ENCODE measurements at regions not wholly inside any gene's neighbourhood (a gene's known extent, or its start where the extent isn't known, plus 50 kb on each side); places are given as distances from the start of the nearest gene placed in this dataset.

GRCh38 chr13:38618336-38618735 is 68.5 kb upstream of the FREM2 start:
- no peak for DNase-seq

- no peak for DNase-seq
These were observed 68.0 kb upstream of the FREM2 start for GRCh38 chr13:38618881-38619280.

- no peak for DNase-seq
These were observed 66.0 kb upstream of the FREM2 start for GRCh38 chr13:38620876-38621275.

GRCh38 chr13:38624822-38625221 is 62.1 kb upstream of the FREM2 start:
- no peak for DNase-seq

GRCh38 chr13:38628554-38628953 is 58.3 kb upstream of the FREM2 start:
- DNase-seq, result no peak

GRCh38 chr13:38630780-38631179 is 56.1 kb upstream of the FREM2 start:
- DNase-seq, result no peak

- no peak for DNase-seq
These were observed 51.8 kb upstream of the FREM2 start for GRCh38 chr13:38635030-38635429.

- DNase-seq, result no peak
These were observed 50.8 kb upstream of the FREM2 start for GRCh38 chr13:38636073-38636472.

- no peak for DNase-seq
These were observed 50.1 kb upstream of the FREM2 start for GRCh38 chr13:38636761-38637160.
